Thoracic aorta (tissue), 2 donors: ENCODE measurements at regions not wholly inside any gene's neighbourhood (a gene's known extent, or its start where the extent isn't known, plus 50 kb on each side); places are given as distances from the start of the nearest gene placed in this dataset.

Experiments
- ATAC-seq: fragments of 150-250 bp; one replicate; pipeline ENCODE4 v1.8.0; 2017; ENCODE audit warnings: low read depth; ENCODE audit not compliant: insufficient number of reproducible peaks, low FRiP score
- DNase-seq: peaks from one replicate; pipeline ENCODE4 v3.0.0-alpha.2; 2020; ENCODE audit warnings: low spot score
- H3K27ac ChIP-seq, 2 donors: fragments of 200-600 bp; sonication (generic); 1 replicate in 1 of 2; 2 replicates in 1 of 2; pipeline ENCODE4 v1.5.1; 2016; ENCODE audit warnings: mild to moderate bottlenecking in 2 of 2, moderate library complexity in 2 of 2
- H3K27me3 ChIP-seq: fragments of 200-600 bp; sonication (generic); replicated peaks from 2 replicates; pipeline ENCODE4 v1.6.0; 2016; ENCODE audit warnings: mild to moderate bottlenecking; ENCODE audit not compliant: insufficient read depth
- H3K36me3 ChIP-seq: fragments of 200-600 bp; sonication (generic); one replicate; pipeline ENCODE4 v1.5.1; 2016
- H3K4me1 ChIP-seq, 2 donors: fragments of 200-600 bp; sonication (generic); 1 replicate in 1 of 2; 2 replicates in 1 of 2; pipeline versions ENCODE4 v1.5.1 to v1.6.0; 2016; ENCODE audit warnings: low read depth in 2 of 2, mild to moderate bottlenecking in 1 of 2; ENCODE audit not compliant: control insufficient read depth in 1 of 2
- H3K4me3 ChIP-seq: fragments of 200-600 bp; sonication (generic); 2 replicates; pipeline ENCODE4 v1.5.1; 2016; ENCODE audit warnings: mild to moderate bottlenecking
- H3K9me3 ChIP-seq: fragments of 200-600 bp; sonication (generic); 2 replicates; pipeline ENCODE4 v1.5.1; 2016
- TF ChIP-seq, protein P1 (sequence below): fragments of 200-600 bp; sonication (generic); IDR thresholded peaks from one replicate; pipeline ENCODE4 v1.5.1; 2019; ENCODE audit warnings: antibody characterized with exemption

DNA sequence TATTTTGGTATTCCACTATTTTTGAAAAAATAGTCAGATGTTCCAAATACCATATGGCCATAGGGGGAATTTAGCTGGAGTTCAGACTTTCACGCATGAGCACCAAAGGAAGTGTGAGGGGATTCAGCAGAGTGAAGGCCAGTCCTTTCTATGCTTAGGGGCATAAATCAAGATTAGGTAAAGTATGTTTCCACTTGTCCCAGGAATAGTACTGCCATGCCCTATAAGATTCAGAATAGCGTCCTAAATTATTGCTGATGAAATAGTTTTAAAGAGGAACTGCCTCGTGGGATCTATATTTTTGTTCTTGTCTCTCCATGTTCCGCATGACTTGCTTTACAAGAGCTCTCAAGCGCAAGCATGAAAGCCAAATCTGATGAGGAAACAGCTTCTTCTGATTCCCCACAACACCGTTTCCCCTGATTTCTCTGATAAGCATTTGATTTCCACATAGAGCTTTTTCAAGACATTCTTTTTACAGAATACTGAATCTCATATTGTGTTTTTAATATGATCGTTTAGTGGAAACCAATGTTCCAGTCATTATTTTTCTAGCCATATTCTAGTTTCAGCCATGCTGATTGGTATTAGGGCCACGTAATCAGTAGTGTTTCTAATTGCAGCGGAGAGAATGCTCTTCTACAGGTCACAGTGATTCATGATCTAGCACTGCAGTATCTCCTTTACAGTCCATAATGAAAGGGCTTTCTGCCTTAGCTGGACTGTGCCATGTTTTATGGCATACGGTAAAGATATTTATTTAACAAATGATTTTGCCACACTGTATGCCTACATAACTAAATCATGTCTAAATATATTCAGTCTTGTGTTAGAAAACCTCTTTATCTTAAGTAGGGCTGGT, 492.3 kb downstream of the CENPC start:
- TF ChIP-seq, protein P1, sequence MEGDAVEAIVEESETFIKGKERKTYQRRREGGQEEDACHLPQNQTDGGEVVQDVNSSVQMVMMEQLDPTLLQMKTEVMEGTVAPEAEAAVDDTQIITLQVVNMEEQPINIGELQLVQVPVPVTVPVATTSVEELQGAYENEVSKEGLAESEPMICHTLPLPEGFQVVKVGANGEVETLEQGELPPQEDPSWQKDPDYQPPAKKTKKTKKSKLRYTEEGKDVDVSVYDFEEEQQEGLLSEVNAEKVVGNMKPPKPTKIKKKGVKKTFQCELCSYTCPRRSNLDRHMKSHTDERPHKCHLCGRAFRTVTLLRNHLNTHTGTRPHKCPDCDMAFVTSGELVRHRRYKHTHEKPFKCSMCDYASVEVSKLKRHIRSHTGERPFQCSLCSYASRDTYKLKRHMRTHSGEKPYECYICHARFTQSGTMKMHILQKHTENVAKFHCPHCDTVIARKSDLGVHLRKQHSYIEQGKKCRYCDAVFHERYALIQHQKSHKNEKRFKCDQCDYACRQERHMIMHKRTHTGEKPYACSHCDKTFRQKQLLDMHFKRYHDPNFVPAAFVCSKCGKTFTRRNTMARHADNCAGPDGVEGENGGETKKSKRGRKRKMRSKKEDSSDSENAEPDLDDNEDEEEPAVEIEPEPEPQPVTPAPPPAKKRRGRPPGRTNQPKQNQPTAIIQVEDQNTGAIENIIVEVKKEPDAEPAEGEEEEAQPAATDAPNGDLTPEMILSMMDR = no peak
- no peak overlapping the region for H3K27ac ChIP-seq
- no peak overlapping the region for H3K4me3 ChIP-seq
- no peaks in the 10 kb centered on the region for H3K9me3 ChIP-seq
- H3K36me3 ChIP-seq = no peaks in the 10 kb centered on the region
- no peak for ATAC-seq
- DNase-seq = no peak
- no peaks in the 10 kb centered on the region for H3K27me3 ChIP-seq
- H3K4me1 ChIP-seq = no peaks in the 10 kb centered on the region

DNA sequence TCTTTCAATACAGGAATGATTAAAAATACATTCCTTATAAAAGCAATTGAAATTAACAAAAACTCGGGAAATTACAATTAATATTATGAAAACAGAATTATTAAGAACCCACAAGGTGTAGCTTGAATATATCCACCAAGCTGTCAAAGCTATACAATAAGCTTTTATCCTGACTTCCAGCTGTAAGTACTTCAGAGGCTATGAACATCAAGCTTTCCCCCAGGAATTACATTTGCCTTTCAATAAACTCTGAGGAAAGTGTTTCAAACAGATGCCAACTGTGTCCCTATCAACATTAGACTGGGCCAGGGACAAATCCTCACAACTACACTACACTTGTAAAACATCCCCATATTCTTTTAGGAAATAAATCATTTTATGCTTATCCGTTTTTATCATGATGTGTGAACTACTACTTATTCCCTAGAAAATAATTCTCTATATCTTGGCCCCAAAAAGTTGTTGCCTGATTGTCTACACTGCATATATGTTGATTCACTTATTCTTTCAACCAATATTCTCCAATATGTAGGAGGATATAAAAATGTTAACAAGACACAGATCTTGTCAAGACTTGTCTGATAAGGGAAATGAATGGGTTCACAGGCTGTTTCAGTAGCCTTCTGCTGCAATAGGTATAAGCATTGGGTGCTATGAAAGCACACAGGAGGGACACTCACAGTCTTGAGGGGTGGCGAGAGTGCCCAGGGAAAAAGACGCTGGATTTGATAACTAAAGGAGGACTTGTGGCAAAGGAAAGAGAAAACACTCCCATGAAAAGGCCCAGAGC, 494.1 kb downstream of the CENPC start:
- TF ChIP-seq, protein P1 = no peak
- no peaks in the 10 kb centered on the region for H3K9me3 ChIP-seq
- no peak for DNase-seq
- H3K27me3 ChIP-seq = no peaks in the 10 kb centered on the region
- H3K4me3 ChIP-seq = no peak overlapping the region
- H3K36me3 ChIP-seq = no peaks in the 10 kb centered on the region
- no peak for ATAC-seq
- H3K27ac ChIP-seq = no peak overlapping the region
- H3K4me1 ChIP-seq = no peaks in the 10 kb centered on the region

- Histone ChIP-seq H3K9me3 (no peaks in the 10 kb centered on the region), H3K36me3 (no peaks in the 10 kb centered on the region), H3K4me3 (no peak overlapping the region), H3K4me1 (no peaks in the 10 kb centered on the region), H3K27ac (no peak overlapping the region), H3K27me3 (no peaks in the 10 kb centered on the region)
- TF ChIP-seq, protein P1 = no peak
- no peak for ATAC-seq
- DNase-seq = no peak
Observed at GRCh38 chr4:67049446-67049845, 495.9 kb downstream of the CENPC start.

DNA sequence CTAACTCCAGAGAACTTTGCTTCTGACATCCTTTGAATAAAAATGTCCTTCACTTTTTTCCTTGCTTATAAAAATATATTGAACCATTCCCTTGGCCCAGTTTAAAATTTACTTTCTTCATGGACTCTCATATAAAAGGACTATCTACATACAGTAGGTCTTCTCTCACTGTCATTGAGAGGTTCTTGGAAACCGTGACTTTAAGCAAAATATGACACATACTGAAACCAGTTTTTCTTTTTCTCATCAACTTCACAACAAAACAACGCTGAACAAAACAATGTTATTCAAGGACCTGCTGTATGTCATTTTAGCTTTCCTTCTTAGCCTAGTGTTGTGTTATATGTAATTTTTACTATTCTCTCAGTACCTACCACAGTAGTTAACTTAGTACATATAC, 496.8 kb downstream of the CENPC start:
- Histone ChIP-seq H3K4me1 (no peaks in the 10 kb centered on the region), H3K27ac (no peak overlapping the region), H3K36me3 (no peaks in the 10 kb centered on the region), H3K27me3 (no peaks in the 10 kb centered on the region), H3K4me3 (no peak overlapping the region), H3K9me3 (no peaks in the 10 kb centered on the region)
- TF ChIP-seq, protein P1 = no peak
- ATAC-seq (no peak), DNase-seq (no peak)

DNA sequence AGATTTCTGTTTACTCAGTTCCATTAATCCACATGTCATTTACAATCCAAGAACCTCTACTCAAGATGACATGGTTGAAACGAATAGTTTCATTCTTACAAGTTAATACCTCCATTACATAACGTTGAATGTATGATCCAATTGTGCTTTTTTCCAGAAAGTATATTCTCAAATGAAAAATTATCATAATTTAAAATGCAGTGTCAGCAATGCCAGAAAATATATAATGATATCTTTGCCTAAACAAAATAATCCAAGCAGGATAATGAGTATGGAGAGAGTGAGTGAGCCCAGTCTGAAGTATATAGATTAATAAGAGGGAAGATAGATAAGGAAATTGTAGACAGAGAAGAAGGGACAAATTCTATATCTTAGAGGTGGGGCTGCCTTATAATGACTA, 505.0 kb downstream of the CENPC start:
- TF ChIP-seq, protein P1 = no peak
- Histone ChIP-seq H3K36me3 (no peaks in the 10 kb centered on the region), H3K4me3 (no peak overlapping the region), H3K27me3 (no peaks in the 10 kb centered on the region), H3K4me1 (no peaks in the 10 kb centered on the region), H3K9me3 (no peaks in the 10 kb centered on the region), H3K27ac (no peak overlapping the region)
- no peak for DNase-seq
- no peak for ATAC-seq
